Liver (tissue), 8 donors: ENCODE measurements at regions not wholly inside any gene's neighbourhood (a gene's known extent, or its start where the extent isn't known, plus 50 kb on each side); places are given as distances from the start of the nearest gene placed in this dataset.

Experiments used
- DNase-seq: peaks from one replicate; pipeline ENCODE4 v3.0.0-alpha.2; 2017; ENCODE audit warnings: low spot score
- H3K27ac ChIP-seq, 2 donors: one replicate each; pipeline ENCODE4 v1.7.0; 2013; ENCODE audit warnings: inconsistent platforms in 2 of 2, low read length in 2 of 2, control low read depth in 1 of 2, low read depth in 1 of 2, mild to moderate bottlenecking in 1 of 2
- H3K27me3 ChIP-seq, 4 donors: one replicate each; pipeline versions ENCODE4 v1.6.1 to v1.7.0; 2013; ENCODE audit warnings: low read length in 3 of 4, inconsistent platforms in 1 of 4, mild to moderate bottlenecking in 1 of 4, moderate library complexity in 1 of 4; ENCODE audit not compliant: control insufficient read depth in 4 of 4, insufficient read depth in 4 of 4
- H3K36me3 ChIP-seq, 4 donors: one replicate each; pipeline versions ENCODE4 v1.6.1 to v1.7.0; 2013; ENCODE audit warnings: low read length in 3 of 4, mild to moderate bottlenecking in 3 of 4, low read depth in 1 of 4, moderate library complexity in 1 of 4; ENCODE audit not compliant: control insufficient read depth in 4 of 4, insufficient read depth in 3 of 4
- H3K4me1 ChIP-seq, 4 donors: one replicate each; pipeline versions ENCODE4 v1.6.1 to v1.7.0; 2013; ENCODE audit warnings: low read length in 3 of 4, mild to moderate bottlenecking in 3 of 4, moderate library complexity in 1 of 4; ENCODE audit not compliant: control insufficient read depth in 4 of 4, insufficient read depth in 4 of 4
- H3K4me3 ChIP-seq, 3 donors: one replicate each; pipeline versions ENCODE4 v1.6.1 to v1.7.0; 2013; ENCODE audit warnings: low read length in 3 of 3, control low read depth in 1 of 3, low read depth in 1 of 3, mild to moderate bottlenecking in 1 of 3
- H3K9ac ChIP-seq, 2 donors: one replicate each; pipeline ENCODE4 v1.7.0; 2013; ENCODE audit warnings: low read length in 2 of 2, mild to moderate bottlenecking in 2 of 2, moderate library complexity in 2 of 2, control low read depth in 1 of 2, low read depth in 1 of 2
- H3K9me3 ChIP-seq, 4 donors: one replicate each; pipeline versions ENCODE4 v1.6.1 to v1.7.0; 2013; ENCODE audit warnings: low read length in 3 of 4; ENCODE audit not compliant: control insufficient read depth in 4 of 4
- EGR1 ChIP-seq, 2 donors: IDR thresholded peaks; 2 replicates each; pipeline ENCODE4 v1.6.1; 2016 to 2018; ENCODE audit warnings: antibody characterized with exemption in 2 of 2, low read depth in 2 of 2
- FOXA1 ChIP-seq: IDR thresholded peaks from 2 replicates; pipeline ENCODE4 v1.6.1; 2016; ENCODE audit warnings: antibody characterized with exemption
- FOXA2 ChIP-seq: IDR thresholded peaks from 2 replicates; pipeline ENCODE4 v1.6.1; 2016; ENCODE audit warnings: antibody characterized with exemption
- GABPA ChIP-seq, 2 donors: IDR thresholded peaks in 1 of 2; conservative IDR thresholded peaks in 1 of 2; 2 replicates each; pipeline ENCODE4 v1.6.1; 2016; ENCODE audit warnings: antibody characterized with exemption in 2 of 2, mild to moderate bottlenecking in 1 of 2, moderate library complexity in 1 of 2
- HNF4A ChIP-seq, 2 donors: conservative IDR thresholded peaks; 2 replicates each; pipeline ENCODE4 v1.6.1; 2016; ENCODE audit warnings: antibody characterized with exemption in 2 of 2, mild to moderate bottlenecking in 2 of 2
- HNF4G ChIP-seq: IDR thresholded peaks from 2 replicates; pipeline ENCODE4 v1.6.1; 2016; ENCODE audit warnings: antibody characterized with exemption
- NR2F2 ChIP-seq: IDR thresholded peaks from 2 replicates; pipeline ENCODE4 v1.6.1; 2016; ENCODE audit warnings: antibody characterized with exemption
- RAD21 ChIP-seq, 2 donors: IDR thresholded peaks; 2 replicates each; pipeline ENCODE4 v1.6.1; 2016; ENCODE audit warnings: antibody characterized with exemption in 2 of 2, mild to moderate bottlenecking in 2 of 2
- RXRA ChIP-seq, 2 donors: IDR thresholded peaks; 2 replicates each; pipeline ENCODE4 v1.6.1; 2017 to 2018; ENCODE audit warnings: antibody characterized with exemption in 2 of 2, mild to moderate bottlenecking in 1 of 2
- SP1 ChIP-seq: IDR thresholded peaks from 2 replicates; pipeline ENCODE4 v1.6.1; 2018; ENCODE audit warnings: antibody characterized with exemption, mild to moderate bottlenecking
- YY1 ChIP-seq: IDR thresholded peaks from 2 replicates; pipeline ENCODE4 v1.6.1; 2016; ENCODE audit warnings: antibody characterized with exemption, mild to moderate bottlenecking
- WGBS: extraction: QIAGEN DNeasy Blood & Tissue Kit; methylation state at CpG from one replicate; pipeline ENCODE4 v1.1.7; 2013; 5-methylcytosine and 5-hydroxymethylcytosine counted together
- TF ChIP-seq, protein P1 (sequence below): IDR thresholded peaks from 2 replicates; pipeline ENCODE4 v1.6.1; 2016; ENCODE audit warnings: antibody characterized with exemption
- TF ChIP-seq, protein P2 (sequence below): fragments of 150-350 bp; IDR thresholded peaks from 2 replicates; pipeline ENCODE4 v1.5.1; 2017; ENCODE audit warnings: improper control_type of control experiment, low read depth, low read length; ENCODE audit not compliant: missing input control
- TF ChIP-seq, protein P3 (sequence below): IDR thresholded peaks from 2 replicates; pipeline ENCODE4 v1.6.1; 2016; ENCODE audit warnings: antibody characterized with exemption
- TF ChIP-seq, protein P4 (sequence below): IDR thresholded peaks from 2 replicates; pipeline ENCODE4 v1.6.1; 2016; ENCODE audit warnings: antibody characterized with exemption
- donor health status: healthy.
- donor health status: healthy.
- donor health status: healthy.
- donor health status: healthy.
- donor health status: healthy.

DNA sequence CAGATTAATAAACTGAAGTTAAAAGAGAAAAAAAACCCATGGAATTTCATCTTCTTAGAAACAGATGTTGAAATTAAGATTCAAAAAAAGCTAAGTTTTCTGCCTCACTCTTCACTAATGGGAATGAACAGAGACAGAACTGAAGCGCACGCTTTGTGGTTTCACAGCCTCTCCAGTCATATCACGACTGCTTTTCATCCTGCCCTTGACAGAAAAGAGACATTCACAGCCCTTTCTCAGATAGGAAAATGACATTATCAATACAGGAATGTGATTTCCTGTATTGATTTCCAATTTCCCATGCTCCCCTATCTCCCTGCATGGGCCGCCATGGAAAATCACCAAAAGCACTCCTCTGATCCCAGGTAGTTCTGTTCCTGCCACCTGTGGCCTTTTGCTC, 108.2 kb downstream of the PFKFB3 start:
- Histone ChIP-seq H3K9ac (no peak overlapping the region), H3K4me1 (no peaks in the 10 kb centered on the region), H3K9me3 (peaks cover 0 to 3% (median 0%) of the 10 kb centered on the region in 4 donors), H3K27me3 (no peaks in the 10 kb centered on the region), H3K4me3 (no peak overlapping the region), H3K27ac (no peak overlapping the region), H3K36me3 (no peaks in the 10 kb centered on the region)
- no peak for DNase-seq
- WGBS: 95% methylated on average over 4 of the region's 4 CpGs
- TF ChIP-seq RXRA (IDR thresholded peaks at IDR 0.05) (no peak), YY1 (no peak), HNF4G (no peak), EGR1 (IDR thresholded peaks at IDR 0.05; ENCODE audit: low read depth in 2 of 2) (no peak), RAD21 (IDR thresholded peaks at IDR 0.05) (no peak), HNF4A (conservative IDR thresholded peaks at IDR 0.05) (no peak), FOXA2 (no peak), FOXA1 (no peak), SP1 (no peak)
- TF ChIP-seq, protein P1, sequence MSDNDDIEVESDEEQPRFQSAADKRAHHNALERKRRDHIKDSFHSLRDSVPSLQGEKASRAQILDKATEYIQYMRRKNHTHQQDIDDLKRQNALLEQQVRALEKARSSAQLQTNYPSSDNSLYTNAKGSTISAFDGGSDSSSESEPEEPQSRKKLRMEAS: no peak
- TF ChIP-seq, protein P2, sequence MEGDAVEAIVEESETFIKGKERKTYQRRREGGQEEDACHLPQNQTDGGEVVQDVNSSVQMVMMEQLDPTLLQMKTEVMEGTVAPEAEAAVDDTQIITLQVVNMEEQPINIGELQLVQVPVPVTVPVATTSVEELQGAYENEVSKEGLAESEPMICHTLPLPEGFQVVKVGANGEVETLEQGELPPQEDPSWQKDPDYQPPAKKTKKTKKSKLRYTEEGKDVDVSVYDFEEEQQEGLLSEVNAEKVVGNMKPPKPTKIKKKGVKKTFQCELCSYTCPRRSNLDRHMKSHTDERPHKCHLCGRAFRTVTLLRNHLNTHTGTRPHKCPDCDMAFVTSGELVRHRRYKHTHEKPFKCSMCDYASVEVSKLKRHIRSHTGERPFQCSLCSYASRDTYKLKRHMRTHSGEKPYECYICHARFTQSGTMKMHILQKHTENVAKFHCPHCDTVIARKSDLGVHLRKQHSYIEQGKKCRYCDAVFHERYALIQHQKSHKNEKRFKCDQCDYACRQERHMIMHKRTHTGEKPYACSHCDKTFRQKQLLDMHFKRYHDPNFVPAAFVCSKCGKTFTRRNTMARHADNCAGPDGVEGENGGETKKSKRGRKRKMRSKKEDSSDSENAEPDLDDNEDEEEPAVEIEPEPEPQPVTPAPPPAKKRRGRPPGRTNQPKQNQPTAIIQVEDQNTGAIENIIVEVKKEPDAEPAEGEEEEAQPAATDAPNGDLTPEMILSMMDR: no peak
- TF ChIP-seq, protein P3, sequence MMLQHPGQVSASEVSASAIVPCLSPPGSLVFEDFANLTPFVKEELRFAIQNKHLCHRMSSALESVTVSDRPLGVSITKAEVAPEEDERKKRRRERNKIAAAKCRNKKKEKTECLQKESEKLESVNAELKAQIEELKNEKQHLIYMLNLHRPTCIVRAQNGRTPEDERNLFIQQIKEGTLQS: no peak
- TF ChIP-seq, protein P4, sequence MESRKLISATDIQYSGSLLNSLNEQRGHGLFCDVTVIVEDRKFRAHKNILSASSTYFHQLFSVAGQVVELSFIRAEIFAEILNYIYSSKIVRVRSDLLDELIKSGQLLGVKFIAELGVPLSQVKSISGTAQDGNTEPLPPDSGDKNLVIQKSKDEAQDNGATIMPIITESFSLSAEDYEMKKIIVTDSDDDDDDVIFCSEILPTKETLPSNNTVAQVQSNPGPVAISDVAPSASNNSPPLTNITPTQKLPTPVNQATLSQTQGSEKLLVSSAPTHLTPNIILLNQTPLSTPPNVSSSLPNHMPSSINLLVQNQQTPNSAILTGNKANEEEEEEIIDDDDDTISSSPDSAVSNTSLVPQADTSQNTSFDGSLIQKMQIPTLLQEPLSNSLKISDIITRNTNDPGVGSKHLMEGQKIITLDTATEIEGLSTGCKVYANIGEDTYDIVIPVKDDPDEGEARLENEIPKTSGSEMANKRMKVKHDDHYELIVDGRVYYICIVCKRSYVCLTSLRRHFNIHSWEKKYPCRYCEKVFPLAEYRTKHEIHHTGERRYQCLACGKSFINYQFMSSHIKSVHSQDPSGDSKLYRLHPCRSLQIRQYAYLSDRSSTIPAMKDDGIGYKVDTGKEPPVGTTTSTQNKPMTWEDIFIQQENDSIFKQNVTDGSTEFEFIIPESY: no peak

DNA sequence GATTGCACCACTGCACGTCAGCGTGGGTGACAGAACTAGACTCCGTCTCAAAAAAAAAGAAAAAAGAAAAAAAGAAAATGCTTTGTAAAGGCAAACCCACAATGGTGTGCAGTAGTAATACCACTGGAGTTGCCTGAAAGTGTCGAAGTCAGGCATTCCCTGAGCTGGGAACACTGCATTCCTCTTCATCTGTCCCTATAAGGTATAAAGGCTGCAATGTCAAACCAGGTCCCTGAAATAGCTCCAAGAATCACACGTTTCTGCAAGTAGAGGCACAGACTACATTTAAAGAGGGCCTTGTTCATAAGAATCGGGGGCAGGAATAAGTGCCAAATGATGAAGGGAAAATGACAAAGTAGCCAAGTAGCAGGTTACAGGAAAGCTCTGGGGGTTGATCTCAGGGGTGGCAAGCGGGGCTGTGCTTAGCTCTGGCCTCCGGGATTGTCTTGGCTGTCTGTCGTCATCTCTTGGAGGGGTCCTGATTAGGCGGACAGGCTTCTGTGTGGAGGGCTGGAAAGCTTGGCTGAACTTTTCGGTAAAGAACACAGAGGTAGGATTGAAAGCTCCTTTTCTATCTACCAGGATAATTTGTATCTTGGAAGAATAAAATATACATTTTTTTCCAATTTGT, 109.1 kb downstream of the PFKFB3 start:
- 92% methylated on average over 11 of the region's 11 CpGs for WGBS
- H3K9ac ChIP-seq: no peak overlapping the region
- H3K4me3 ChIP-seq: no peak overlapping the region
- no peaks in the 10 kb centered on the region for H3K27me3 ChIP-seq
- H3K9me3 ChIP-seq: peaks cover 0 to 3% (median 0%) of the 10 kb centered on the region in 4 donors
- DNase-seq: no peak
- no peaks in the 10 kb centered on the region for H3K4me1 ChIP-seq
- H3K36me3 ChIP-seq: no peaks in the 10 kb centered on the region
- no peak overlapping the region for H3K27ac ChIP-seq
- no peak for TF ChIP-seq FOXA1
- no peak for TF ChIP-seq NR2F2
- no peak for TF ChIP-seq GABPA (IDR thresholded peaks at IDR 0.05 in 1 of 2, conservative IDR thresholded peaks at IDR 0.05 in 1 of 2)

DNA sequence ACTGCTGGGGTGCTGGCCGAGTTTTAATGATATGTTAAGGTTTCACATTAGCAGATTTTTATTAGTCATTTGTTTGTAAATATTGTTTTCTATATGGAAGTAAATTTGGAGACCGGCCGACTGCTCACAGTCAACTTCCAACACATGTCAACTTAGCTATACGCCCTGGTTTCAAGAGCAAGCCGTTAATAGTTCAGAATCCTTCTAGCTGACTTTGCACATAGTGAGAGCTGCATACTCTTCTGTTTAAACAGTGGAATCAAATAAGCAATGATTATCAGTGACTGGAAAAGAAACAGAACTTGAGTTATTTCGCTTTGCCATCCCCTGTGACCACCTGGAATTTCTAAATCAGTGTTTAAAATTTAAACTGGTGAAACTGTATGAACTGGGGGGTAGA, 109.9 kb downstream of the PFKFB3 start:
- 67% methylated on average over 6 of the region's 6 CpGs for WGBS
- Histone ChIP-seq H3K27ac (no peak overlapping the region), H3K4me3 (no peak overlapping the region), H3K36me3 (no peaks in the 10 kb centered on the region), H3K9ac (no peak overlapping the region), H3K4me1 (no peaks in the 10 kb centered on the region), H3K27me3 (no peaks in the 10 kb centered on the region), H3K9me3 (no peaks in the 10 kb centered on the region)
- no peak for TF ChIP-seq RAD21 (IDR thresholded peaks at IDR 0.05)
- TF ChIP-seq FOXA1: no peak
- no peak for TF ChIP-seq RXRA (IDR thresholded peaks at IDR 0.05)
- no peak for DNase-seq
